CD4-positive, alpha-beta T cell treated with Interleukin-1 beta for 1 hour (primary cell): ENCODE measurements at regions not wholly inside any gene's neighbourhood (a gene's known extent, or its start where the extent isn't known, plus 50 kb on each side); places are given as distances from the start of the nearest gene placed in this dataset.

Experiments used
- DNase-seq, 2 donors: peaks; one replicate each; pipeline ENCODE4 v3.0.0-alpha.2; 2020 to 2022

DNA sequence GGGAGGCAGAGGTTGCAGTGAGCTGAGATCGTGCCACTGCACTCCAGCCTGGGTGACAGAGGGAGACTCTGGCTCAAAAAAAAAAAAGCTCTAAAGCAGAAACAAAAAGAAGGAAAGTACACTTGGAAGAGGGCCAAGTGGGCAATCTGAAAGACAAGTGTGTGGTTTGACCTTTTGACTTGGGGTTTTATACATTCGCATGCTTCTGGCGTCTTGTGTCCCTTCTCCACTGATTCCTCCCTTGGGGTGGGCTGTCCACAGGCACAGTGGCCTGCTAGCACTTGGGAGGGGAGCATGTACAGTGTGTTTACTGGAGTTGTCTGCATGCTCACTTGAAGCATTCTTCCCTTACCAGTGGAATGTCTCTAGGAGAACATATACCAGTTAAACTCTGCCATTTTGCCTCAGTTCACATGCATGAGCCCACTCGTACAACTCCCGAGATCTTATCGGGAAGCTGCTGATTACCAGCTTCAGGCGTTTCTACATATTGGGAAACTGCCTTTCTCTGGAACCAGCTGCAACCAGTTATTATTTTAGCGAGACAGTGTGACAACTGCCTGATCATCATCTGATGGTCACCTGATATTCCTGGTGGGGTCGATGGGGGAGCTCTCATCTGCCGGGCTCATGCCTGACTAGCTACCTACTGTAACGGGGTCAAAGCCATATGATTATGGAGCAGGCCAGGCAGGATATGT, 113.5 kb upstream of the ZNF678 start:
- no peak for DNase-seq

DNA sequence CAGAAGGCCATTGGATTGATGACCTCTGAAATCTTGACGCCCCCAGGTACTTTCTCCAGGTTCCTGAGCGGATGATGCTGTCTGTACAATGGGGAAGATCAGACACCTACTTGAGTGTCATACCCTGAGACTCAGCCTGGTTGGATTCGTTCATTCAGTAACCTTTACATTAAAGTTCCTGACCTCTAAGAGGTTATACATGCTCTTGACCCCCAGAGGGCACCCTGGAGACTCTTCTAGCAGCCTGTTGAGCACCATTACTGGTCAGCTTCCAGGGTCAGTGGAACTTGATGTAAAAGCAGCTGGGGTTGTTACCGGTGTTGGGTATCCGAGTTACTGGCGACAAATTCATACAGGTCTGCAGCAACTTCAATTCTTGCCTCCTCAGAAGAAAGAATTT, 114.3 kb upstream of the ZNF678 start:
- DNase-seq: peak; percentile 7 to 11

DNA sequence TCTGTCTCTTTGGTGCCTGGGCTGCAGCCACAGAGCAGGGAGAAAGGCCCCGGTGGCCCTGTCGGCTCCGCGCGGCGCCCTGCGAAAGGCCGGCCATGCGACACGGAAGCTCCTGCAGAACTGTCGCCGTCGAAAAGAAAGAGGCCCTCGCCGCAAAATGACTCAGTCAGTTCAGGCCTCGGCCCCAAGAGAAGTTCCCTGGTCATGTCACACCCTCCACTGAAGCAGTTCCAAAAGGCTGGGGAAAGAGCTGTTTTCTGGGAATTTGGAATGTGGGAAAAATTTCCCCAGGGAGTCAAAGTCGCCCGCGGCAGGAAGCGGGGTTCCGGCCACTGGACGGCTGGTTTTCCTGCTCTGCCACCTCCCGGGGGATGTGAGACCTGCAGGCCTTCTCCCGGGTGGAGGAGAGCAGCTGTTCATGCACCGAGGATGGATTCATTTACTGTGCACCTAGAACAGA, 115.8 kb upstream of the ZNF678 start:
- DNase-seq: no peak

DNA sequence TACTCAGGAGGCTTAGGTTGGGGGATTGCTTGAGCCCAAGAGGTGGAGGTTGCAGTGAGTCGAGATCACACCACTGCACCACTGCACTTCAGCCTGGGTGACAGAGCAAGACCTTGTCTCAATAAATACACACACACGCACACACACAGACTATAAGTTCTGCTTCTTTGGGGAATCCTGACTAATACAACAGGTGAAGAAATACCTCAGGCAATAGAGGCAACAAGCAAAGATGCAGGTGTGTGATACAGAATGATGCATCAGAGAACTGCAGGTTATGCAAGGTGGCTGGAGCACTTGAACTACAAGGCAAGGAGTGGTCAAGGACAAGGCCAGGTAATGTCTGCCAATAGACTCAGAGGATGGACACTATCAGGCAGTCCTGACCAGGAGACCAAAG, 117.6 kb upstream of the ZNF678 start:
- DNase-seq: no peak

DNA sequence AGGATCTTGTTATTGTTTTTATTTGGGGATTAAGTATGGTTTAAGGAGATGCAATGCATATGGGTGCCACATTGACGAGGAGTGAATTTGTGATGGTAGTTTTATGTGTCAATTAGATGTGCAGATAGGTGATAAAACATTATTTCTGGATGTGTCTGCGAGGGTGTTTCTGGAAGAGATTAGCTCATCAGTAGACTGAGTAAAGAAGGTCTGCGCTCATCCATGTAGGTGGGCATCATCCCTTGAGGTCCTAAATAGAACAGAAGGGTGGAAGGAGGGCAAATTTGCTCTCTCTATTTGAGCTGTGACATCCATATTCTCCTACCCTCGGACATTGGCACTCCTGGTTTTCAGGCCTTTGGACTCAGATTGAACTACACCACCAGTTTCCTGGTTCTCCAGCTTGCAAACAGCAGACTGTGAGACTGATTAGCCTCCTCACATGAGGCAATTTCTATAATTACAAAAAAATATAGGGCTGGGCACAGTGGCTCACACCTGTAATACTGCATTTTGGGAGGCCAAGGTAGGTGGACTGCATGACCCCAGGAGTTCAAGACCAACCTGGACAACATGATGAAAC, 118.2 kb upstream of the ZNF678 start:
- no peak for DNase-seq

DNA sequence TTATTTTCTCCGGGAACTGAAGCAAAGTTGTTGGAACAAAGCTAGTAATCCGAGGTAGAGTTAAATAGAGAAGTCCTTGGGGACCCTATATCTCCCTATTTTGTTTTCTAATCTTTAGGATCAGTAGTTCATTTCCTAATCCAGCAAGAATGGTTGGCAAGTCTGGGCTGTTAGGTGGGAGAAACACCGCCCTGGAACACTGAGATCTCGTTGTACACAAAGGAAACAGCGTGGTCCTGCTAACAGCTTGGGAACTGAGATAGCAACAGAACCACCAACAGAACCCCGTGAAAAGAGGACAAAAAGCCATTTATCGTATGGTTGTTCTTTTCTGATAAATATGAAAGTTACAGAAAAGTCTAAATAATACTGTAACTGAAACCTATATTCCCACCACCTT, 121.9 kb upstream of the CDC42BPA start:
- DNase-seq: no peak

DNA sequence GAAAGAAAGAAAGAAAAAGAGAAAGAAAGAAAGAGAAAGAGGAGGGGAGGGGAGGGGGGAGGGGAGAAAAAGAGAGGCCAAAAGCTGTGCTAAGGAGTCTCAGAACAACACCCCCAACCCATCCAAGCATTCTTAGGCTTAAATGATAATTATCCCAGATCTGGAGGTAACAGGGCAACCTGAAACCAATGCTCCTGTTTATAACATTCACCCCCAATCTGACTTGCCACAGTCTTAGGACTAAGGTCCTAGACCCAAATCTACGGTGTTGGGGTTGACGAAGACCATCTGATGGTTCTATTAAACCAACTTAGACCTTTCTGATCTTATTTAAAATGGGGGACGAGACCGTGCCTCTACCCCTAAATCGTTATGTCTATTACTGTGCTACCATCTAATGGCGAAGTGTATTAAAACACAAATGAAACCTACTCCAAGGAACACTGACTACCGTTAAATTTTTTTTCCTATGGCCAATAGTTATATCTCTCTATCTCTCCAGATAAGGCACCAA, 119.3 kb upstream of the CDC42BPA start:
- peak in 1 of 2 donors; percentile 4 for DNase-seq

DNA sequence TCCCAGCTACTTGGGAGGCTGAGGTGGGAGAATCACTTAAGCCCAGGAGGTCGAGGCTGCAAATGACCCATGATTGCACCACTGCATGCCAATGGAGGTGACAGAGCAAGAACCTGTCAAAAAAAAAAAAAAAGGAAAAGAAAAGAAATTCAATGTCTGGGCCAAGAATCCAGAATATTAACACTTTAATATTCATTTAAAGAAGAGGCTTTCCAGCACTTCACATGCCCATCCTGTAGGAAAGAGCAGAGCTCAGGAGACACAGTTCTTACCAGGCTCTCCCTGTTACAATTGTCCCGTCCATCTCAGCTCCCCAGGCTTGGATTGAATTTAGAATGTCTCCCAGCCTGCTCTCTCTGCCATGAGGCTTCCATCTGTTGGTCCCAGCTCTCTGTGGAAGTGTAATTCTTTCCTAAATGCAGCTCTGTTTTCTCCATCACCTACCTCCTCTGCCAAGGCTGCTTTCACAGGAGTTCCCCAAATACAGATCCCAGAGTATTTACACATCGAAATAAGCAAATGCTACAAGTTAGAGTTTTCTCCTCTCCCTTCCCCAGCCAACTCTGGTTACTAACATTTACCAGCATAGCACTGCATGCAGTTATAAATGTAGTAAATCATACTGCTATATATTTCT, 116.6 kb upstream of the CDC42BPA start:
- DNase-seq: no peak

DNA sequence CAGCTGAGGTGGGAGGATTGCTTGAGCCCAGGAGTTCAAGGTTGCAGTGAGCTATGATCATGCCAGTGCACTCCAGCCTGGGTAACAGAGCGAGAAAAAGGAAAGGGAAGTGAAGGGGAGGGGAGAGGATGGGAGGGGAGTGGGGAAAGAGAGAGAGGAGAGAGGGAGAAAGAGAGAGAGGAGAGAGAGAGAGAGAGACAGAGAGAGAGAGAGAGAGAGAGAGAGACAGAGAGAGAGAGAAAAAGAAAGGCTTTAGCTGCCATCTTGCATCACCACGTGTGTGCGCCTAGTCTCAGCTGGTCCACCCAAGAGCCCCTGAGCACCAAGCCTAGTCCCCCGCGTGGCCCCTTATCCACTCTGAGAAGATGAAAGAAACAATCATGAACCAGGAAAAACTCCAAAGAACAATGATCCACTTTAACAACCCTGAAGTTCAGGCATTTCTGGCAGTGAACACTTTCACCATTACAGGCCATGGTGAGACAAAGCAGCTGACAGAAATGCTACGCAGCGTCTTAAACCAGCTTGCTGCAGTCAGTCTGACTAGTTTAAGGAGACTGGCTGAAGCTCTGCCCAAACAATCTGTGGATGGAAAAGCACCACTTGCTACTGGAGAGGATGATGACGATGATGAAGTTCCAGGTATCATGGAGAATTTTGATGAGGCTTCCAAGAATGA, 115.5 kb upstream of the CDC42BPA start:
- DNase-seq: no peak

DNA sequence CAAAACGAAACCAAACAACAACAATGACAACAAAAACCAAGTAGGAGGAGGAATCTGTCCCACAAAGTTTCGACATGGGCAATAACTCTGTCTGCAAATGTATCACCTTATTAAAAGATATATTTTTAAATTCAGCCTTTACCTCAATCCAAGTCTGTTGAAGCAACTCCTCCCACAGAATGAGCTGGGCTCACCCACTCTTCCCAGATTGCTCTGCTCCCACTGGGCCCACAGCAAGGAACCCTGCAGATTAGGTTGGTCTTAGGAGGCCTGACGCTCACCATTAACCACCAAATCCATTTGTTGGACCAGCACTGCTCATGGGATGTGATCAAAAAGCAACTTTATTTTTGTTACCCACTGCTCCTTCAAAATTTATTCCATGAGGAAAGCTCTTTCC, 114.7 kb upstream of the CDC42BPA start:
- DNase-seq: no peak

DNA sequence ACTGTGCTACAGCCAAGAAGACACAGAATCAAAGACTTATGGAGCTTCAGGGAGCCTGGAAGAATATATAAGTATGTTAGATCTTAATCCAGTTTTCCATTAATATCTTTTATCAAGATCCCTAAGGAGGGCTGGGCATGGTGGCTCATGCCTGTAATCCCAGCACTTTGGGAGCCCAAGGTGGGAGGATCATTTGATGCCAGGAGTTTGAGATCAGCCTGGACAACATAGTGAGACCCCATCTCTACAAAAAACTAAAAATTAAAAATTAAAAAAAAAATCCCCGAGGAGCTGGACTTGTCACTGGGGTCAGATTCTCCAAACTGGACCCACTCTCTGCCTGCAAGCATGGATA, 113.9 kb upstream of the CDC42BPA start:
- DNase-seq: no peak

DNA sequence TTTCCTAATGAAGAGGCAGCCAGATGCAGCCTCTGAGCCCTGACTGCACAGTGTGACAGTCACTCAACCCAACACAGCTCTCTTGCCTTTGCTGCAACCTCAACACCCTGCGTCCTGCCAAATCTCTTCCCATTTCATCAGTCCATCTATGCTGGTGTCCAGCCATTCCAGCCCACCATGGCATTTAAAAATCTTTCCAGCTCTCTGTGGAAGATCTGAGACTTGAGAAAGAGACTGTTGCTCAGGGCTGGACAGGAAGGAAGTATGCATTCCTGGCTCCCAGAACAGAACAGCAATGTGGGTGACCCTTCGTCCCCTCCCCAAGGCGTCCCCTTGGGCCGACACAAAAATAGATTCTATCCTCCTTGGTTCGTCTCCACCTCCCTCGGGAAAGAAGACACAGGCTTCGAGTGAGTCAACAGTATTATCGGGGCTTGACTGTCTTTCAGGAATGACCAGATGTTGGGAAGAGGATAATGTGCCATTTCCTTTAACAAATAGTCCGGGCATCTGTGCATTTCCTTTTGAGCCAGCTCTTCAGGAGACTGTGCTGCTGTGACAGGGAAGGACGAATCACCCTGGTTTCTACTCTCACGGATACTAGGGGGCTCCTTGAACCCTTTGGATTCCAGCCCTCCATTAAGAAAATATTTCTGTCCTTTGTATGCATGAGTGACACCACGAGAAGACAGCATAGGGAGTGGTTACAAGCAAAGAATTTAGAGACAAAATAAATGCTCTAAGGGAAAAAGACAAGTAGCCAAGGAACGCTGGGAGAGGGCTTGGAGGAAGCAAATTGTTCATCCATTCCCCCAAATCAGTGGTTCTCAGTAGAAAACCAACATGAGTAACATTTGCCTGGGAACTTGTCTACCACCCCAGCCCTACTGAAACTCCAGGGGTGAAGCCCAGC, 111.4 kb upstream of the CDC42BPA start:
- no peak for DNase-seq

DNA sequence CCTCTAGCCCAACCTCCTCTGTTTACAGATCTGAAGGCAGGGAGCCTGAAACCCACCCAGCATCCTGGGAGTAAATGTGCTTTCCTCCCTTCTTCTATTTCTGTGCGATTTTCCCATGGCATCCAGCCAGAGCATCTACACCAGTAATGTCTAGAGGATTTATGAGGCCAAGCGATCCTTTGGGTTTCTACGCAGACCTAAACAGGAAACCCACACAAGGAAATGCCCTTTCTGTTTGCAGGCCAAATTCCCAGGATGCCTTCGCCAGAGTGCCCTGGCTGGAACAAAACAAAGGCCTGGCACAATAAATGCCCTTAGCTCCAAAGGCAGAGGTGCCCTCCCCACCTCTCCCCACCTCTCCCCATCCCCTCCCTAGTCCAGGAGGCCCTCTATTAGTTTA, 110.5 kb upstream of the CDC42BPA start:
- DNase-seq: no peak

DNA sequence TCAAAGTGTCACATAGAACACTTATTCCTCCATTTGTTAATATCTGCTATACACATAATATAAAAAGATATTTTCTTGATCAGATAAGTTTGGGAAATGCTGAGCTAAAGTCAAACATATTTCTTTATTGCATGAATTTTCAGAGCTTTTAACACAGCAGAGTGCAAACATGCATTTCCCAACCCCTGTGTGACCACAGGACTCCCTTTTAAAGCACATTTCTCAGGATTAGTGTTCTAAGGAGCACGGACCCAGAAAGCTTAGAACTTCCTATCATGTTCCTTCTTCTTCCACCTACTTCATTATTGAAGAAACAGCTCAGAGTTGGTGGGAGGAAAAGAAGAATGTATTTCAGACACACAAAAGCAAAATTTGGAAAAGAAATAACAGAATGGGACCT, 109.1 kb upstream of the CDC42BPA start:
- no peak for DNase-seq

DNA sequence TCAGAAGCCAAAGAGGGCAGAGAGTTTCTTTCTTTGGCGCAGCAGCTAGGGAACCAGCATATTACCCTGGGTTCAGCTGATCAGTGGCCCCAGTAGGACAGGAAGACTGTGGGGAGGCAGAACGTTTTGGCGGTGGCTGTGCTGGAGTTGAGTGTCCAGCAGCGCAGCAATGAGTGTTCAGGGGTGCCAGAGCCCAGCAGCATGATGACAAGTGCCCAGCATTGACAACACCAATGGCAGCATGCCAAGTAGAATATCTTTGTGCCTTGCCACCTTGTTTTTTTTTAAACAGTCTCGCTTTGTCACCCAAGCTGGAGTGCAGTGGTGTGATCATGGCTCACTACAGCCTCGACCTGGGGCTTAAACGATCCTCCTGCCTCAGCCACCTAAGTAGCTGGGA, 106.7 kb upstream of the CDC42BPA start:
- DNase-seq: no peak

DNA sequence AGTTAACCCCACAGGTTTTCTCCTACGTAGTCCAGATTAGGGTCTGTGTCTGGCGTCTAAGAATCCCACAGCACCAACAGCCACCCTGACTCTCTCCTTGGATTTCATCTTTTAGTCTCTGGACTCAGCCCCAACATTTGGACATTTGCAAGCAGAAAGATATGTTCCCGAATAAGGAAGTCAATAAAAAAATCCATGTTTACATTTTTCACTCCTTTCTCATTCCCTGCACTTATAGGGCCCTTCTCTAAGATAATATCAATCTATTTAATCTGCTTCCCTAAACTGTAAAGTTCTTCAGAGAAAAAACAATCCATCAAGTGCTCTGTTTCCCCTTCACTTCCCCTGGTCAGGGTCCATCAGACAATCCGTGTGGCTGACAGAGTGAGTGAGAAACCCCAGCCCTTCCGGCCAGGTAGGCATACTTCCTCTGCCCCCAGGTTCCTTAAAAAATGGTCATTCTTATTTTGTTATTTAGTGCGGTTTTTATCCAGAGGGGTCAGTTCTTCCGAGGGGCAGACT, 105.9 kb upstream of the CDC42BPA start:
- DNase-seq: no peak

DNA sequence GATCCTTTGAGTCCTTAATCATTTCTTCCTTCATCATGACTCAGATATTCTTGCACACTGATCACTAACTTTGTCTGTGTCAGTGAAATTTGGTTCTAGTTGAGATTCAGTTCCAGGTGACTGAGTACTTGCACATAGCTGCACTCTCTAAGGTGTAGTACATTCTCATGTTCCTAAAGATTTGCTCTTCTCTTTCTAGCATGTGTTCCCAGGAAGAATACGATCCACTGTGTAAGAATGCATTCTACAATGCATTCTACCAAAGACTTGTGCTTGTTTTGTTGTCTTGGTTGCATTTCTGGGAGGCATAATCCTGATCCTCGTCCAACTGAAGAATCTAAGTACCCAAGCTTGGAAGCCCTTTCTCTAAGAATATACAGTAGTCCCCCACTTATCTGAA, 104.3 kb upstream of the CDC42BPA start:
- no peak for DNase-seq

DNA sequence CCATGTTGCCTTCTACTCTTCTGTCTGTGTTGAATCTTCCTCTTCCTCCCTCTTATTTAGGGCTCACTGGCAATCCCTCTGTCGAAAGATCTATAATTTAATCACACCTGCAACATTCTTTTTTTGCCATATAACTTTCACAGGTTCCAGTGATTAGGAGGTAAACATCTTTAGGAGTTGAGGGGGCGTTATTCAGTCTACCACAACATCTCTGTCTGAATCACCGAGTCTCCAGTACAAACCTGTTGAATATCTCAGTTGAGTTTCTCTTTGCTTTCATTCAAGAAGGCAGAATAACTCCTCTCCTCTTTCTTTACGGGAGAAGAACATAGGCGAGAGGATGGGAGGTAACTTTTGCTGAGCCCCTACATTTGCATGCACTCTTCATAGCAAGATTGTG, 101.9 kb upstream of the CDC42BPA start:
- no peak for DNase-seq

DNA sequence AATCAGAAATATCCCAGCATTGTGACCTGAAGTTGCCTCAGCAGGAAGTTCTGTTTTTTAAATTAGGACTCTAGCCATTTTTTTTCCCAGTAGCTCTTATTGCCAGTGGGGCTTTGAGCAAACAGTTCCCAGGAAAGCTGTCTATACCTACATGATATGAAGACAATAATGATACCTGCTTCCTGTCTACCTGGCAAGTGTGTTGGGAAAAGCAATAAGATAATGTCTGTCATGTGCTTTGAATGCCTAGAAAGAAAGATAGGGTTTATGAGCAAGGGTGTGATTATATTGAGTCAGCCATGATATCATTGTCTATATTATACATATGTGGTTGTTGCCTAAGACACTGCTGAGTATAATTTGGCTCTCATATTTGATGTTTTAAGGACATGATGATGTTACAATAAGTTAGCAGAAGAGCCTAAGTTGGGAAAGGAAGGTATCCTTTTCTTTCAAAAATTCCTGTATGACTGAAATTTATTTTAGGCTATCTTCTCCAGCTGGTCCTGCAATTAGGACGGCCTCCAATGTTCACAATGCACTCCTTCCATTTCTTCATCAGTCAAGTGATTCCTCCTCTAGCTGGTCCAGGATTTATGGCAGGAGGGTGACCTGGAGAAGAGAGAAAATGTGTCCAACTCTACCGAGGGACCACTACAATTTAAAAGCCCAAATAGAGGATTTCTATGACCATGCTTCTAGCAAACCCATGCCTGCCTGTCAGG, 99.6 kb upstream of the CDC42BPA start:
- DNase-seq: no peak

DNA sequence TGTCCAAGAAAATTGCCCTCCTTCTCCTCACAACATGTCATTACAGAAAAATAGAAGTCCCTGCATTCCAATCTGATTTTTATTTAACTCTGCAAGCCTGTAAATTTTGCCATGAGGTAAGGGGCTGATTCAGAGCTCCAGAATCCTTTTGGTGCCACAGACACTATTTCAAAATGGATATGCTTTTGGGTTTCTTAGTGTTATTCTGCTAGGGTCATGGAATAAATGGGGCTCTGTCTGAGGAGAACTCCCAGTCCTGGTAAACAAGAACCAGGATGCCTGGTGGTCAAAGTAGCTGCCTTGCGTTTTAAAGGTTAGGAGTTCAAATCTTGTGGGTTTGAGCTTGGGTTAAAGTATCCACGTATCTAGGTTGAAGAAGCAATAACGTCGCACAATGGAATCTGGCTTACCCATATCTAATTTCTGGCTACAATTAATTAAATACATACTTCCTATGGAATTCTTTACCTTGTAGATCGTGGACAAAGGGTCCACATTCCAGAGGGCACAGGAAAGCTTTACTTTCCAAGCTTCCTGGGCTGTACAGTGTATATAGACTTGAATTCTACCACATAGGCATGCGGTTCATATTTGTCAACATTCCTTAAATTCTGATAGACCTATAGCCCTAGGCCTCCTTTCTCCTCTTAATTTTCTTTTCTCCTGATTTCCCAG, 98.0 kb upstream of the CDC42BPA start:
- no peak for DNase-seq
